ENCODE measurements at regions not wholly inside any gene's neighbourhood (a gene's known extent, or its start where the extent isn't known, plus 50 kb on each side); places are given as distances from the start of the nearest gene placed in this dataset.

DNA sequence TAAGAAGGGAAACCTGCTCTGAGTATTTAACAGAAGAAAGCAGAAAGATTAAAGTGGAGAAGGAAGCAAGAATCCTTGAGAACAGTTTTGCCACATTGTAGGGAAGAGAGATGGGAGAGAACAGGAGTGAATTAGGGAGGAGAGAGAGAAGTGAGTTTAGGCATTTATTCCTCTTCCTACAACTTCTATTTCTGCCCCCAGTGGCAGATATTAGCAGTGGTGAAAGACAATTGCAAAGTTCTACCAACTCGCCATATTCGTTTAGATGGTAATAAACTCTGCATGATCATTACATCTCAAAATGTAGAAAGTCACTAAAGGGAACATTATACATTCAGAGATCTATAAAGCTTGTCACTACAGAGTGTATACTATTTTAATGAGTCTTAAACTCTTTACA, 440.1 kb upstream of the TRPC7 start:
- TF ChIP-seq POLR2AphosphoS5 (IDR thresholded peaks at IDR 0.05; ENCODE audit: low read depth, low read length) (no peak), TAF1 (IDR thresholded peaks at IDR 0.05; ENCODE audit: low read depth, low read length) (no peak), SPI1 (IDR thresholded peaks at IDR 0.05; ENCODE audit: low read depth, low read length) (no peak), POLR2A (IDR thresholded peaks at IDR 0.05; ENCODE audit: low read depth, low read length) (no peak)

Measured in GM12891 (cell line).